ENCODE measurements at regions not wholly inside any gene's neighbourhood (a gene's known extent, or its start where the extent isn't known, plus 50 kb on each side); places are given as distances from the start of the nearest gene placed in this dataset.

GRCh38 chr1:233489411-233489810 lies 124.5 kb upstream of the KCNK1 start:
- H3K27ac ChIP-seq (ENCODE audit: low read depth in 1 of 2, low read length in 2 of 2) = no peak overlapping the region
- no peak overlapping the region for H3K27ac Mint-ChIP-seq
- no peaks in the 10 kb centered on the region for H3K9me3 ChIP-seq (ENCODE audit: control insufficient read depth in 1 of 2, insufficient read depth in 1 of 2, low read length in 2 of 2)
- ChIA-PET CTCF (no interaction called here), POLR2A (no interaction called here)
- H3K36me3 Mint-ChIP-seq (ENCODE audit: low read depth) = no peaks in the 10 kb centered on the region
- H3K27me3 ChIP-seq (ENCODE audit: control insufficient read depth in 1 of 2, insufficient read depth in 2 of 2, low read length in 2 of 2) = peaks cover 0 to 3% of the 10 kb centered on the region in 2 experiments
- H3K9me3 Mint-ChIP-seq = no peaks in the 10 kb centered on the region
- no peaks in the 10 kb centered on the region for H3K36me3 ChIP-seq (ENCODE audit: insufficient read depth, low read length)
- no peak for ATAC-seq (ENCODE audit: poor library complexity)
- DNase-seq = no peak
- no peaks in the 10 kb centered on the region for H3K4me1 Mint-ChIP-seq (ENCODE audit: low read depth)
- peaks cover 9% of the 10 kb centered on the region for H3K27me3 Mint-ChIP-seq
- no peak overlapping the region for H3K4me3 ChIP-seq (ENCODE audit: low read length)
- intact Hi-C loops (cut with DNase I, micrococcal nuclease) = no loop called here
- no peak for TF ChIP-seq CTCF (IDR thresholded peaks at IDR 0.05)
- no peak overlapping the region for H3K4me3 Mint-ChIP-seq
- no peaks in the 10 kb centered on the region for H3K4me1 ChIP-seq (ENCODE audit: insufficient read depth, low read length)

GRCh38 chr1:233490488-233490887 lies 123.4 kb upstream of the KCNK1 start:
- Mint-ChIP-seq H3K36me3 (ENCODE audit: low read depth) (no peaks in the 10 kb centered on the region), H3K4me3 (no peak overlapping the region), H3K9me3 (no peaks in the 10 kb centered on the region), H3K4me1 (ENCODE audit: low read depth) (no peaks in the 10 kb centered on the region), H3K27me3 (peaks cover 6% of the 10 kb centered on the region), H3K27ac (no peak overlapping the region)
- Histone ChIP-seq H3K9me3 (ENCODE audit: control insufficient read depth in 1 of 2, insufficient read depth in 1 of 2, low read length in 2 of 2) (no peaks in the 10 kb centered on the region), H3K4me1 (ENCODE audit: insufficient read depth, low read length) (no peaks in the 10 kb centered on the region), H3K4me3 (ENCODE audit: low read length) (no peak overlapping the region), H3K27ac (ENCODE audit: low read depth in 1 of 2, low read length in 2 of 2) (no peak overlapping the region), H3K36me3 (ENCODE audit: insufficient read depth, low read length) (no peaks in the 10 kb centered on the region), H3K27me3 (ENCODE audit: control insufficient read depth in 1 of 2, insufficient read depth in 2 of 2, low read length in 2 of 2) (peaks cover 0 to 3% of the 10 kb centered on the region in 2 experiments)
- CTCF ChIA-PET = no interaction called here
- intact Hi-C loops (cut with DNase I, micrococcal nuclease) = no loop called here
- ATAC-seq (ENCODE audit: poor library complexity) (no peak), DNase-seq (no peak)
- TF ChIP-seq CTCF (IDR thresholded peaks at IDR 0.05) = no peak
- POLR2A ChIA-PET = no interaction called here

GRCh38 chr1:233491953-233492620 lies 121.8 kb upstream of the KCNK1 start:
- H3K4me3 ChIP-seq (ENCODE audit: low read length) = no peak overlapping the region
- H3K27ac ChIP-seq (ENCODE audit: low read depth in 1 of 2, low read length in 2 of 2) = no peak overlapping the region
- ATAC-seq (ENCODE audit: poor library complexity) (no peak), DNase-seq (no peak)
- H3K4me3 Mint-ChIP-seq = no peak overlapping the region
- POLR2A ChIA-PET = no interaction called here
- H3K9me3 Mint-ChIP-seq = no peaks in the 10 kb centered on the region
- H3K4me1 Mint-ChIP-seq (ENCODE audit: low read depth) = no peaks in the 10 kb centered on the region
- H3K27ac Mint-ChIP-seq = no peak overlapping the region
- CTCF ChIA-PET = no interaction called here
- intact Hi-C loops (cut with DNase I, micrococcal nuclease) = no loop called here
- no peaks in the 10 kb centered on the region for H3K4me1 ChIP-seq (ENCODE audit: insufficient read depth, low read length)
- H3K9me3 ChIP-seq (ENCODE audit: control insufficient read depth in 1 of 2, insufficient read depth in 1 of 2, low read length in 2 of 2) = no peaks in the 10 kb centered on the region
- H3K27me3 Mint-ChIP-seq = no peaks in the 10 kb centered on the region
- H3K36me3 ChIP-seq (ENCODE audit: insufficient read depth, low read length) = no peaks in the 10 kb centered on the region
- no peaks in the 10 kb centered on the region for H3K36me3 Mint-ChIP-seq (ENCODE audit: low read depth)
- H3K27me3 ChIP-seq (ENCODE audit: control insufficient read depth in 1 of 2, insufficient read depth in 2 of 2, low read length in 2 of 2) = peaks cover 0 to 3% of the 10 kb centered on the region in 2 experiments
- TF ChIP-seq CTCF (IDR thresholded peaks at IDR 0.05) = no peak
